Left hindlimb (tissue), 1 donor: ENCODE measurements at regions not wholly inside any gene's neighbourhood (a gene's known extent, or its start where the extent isn't known, plus 50 kb on each side); places are given as distances from the start of the nearest gene placed in this dataset.

Experiments used
- DNase-seq: peaks from one replicate; pipeline ENCODE4 v3.0.0-alpha.2; 2018

DNA sequence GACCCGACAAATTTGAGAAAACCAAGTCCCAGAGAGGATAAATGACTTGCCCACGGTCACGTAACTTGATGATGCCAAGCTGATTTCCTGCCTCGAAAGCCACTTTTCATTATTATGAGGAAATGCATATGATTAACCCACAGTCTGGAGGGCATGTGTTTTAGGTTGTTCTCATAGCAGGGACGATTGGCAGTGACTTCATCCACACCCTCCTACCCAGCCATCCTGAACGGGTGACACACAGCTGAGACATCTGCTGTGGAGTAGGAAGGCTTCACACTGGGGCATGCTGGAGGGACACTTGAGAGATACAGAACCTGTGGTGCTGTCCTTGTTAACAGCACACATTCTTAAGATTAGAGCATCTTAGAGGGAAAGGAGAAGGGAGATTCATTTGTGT lies 65.4 kb upstream of the WDFY2 start:
- DNase-seq, result no peak

GRCh38 chr13:51519771-51520216 lies 64.5 kb upstream of the WDFY2 start:
- no peak for DNase-seq

DNA sequence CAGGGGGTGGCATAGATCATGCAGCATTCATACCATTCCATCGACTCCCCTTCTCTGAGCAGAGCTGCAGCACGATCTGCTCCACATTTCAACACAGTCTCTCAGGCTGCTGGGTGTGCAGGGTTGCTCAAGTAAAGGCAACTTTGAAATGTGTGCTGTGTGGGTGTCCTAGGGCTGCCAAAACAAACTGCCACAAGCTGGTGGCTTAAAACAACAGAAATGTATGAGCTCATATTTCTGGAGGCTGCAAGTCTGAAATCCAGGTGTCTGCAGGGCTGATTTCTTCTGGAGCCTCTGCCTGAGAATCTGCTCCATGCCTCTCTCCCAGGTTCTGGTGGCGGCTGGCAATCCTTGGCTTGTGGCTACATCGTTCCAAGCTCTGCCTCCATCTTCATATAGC lies 63.7 kb upstream of the WDFY2 start:
- DNase-seq, result no peak

DNA sequence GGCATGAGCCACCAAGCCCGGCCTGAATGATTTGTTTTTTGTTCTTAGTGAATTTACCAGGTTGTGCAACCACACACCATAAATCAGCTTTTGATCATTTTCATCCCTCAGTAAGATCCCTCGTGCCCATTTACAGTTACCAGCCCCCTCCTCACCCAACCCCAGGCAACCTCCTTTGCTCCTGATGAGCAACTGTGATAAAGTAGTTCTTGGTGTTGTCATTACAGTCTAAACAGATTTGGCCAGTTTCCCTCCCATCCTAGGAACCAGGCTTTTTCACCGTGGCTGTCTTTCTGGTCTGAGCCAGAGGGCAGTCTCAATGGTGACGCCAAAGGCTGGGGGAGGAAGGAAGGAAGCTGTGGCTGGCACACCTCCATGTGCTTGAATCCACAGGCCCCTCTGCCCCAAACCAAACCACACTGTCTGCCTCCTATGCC lies 61.2 kb upstream of the WDFY2 start:
- DNase-seq, result no peak

- DNase-seq, result no peak
Observed at GRCh38 chr13:51524312-51524711, 60.0 kb upstream of the WDFY2 start.

GRCh38 chr13:51524829-51525566 lies 59.3 kb upstream of the WDFY2 start:
- DNase-seq, result no peak

DNA sequence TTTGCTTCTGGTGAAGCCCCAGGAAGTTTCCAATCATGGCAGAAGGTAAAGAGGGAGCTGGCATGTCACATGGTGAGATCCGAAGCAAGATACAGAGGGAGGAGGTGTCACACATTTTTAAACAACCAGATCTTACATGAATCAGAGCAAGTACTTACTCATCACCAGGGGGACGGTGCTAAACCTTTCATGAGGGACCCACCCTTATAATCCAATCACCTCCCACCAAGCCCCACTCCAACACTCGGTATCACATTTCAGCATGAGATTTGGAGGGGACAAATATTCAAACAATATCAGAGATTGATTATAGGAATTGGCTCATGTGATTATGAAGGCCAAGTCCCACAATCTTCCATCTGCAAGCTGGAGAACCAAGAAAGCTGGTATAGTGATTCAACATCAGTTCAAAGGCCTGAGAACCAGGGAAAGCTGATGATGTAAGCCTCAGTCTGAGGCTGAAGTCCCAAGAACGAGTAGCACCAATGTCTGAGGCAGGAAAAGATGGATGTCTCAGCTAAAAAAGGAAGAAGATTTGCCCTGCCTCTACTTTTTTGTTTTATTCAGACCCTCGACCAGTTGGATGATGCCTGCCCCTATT lies 58.6 kb upstream of the WDFY2 start:
- no peak for DNase-seq

GRCh38 chr13:51526202-51526601 lies 58.1 kb upstream of the WDFY2 start:
- DNase-seq, result no peak

GRCh38 chr13:51532736-51533197 lies 51.5 kb upstream of the WDFY2 start:
- DNase-seq, result no peak

- DNase-seq, result peak; percentile 67
Observed at GRCh38 chr13:51534041-51534817, 50.0 kb upstream of the WDFY2 start.
